Right forelimb (tissue), 1 donor: ENCODE measurements at regions not wholly inside any gene's neighbourhood (a gene's known extent, or its start where the extent isn't known, plus 50 kb on each side); places are given as distances from the start of the nearest gene placed in this dataset.

Source experiments
- DNase-seq: peaks from one replicate; pipeline ENCODE4 v3.0.0-alpha.2; 2018

DNA sequence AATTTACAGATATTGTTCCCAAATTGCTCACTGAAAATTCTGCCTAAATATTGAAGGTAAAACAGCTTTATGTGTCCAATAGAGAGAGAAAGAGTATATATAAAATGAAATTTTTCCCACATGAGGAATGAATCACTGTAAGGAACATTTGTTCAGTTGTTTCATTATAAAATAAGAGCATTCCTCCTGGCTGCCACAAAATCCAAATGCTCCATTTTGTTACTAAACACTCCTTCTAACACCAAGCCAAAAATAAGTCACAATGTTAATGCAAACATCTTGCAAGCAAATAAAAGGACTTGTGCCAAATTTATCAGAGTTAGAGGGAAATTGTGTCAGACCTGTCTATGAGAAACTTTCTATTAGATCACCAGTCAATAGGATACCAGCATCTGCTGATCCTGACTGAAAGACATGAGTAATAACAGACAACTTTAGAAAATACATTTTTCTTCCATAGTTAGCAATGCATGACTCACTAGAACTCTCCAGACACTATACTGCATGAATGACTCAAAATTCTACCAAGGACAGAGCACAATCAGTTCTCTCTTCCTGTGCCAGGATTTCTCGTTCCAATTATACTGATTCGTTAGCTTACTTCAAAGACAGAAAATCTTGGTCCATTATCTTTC lies 83.5 kb upstream of the FNDC3A start:
- no peak for DNase-seq

DNA sequence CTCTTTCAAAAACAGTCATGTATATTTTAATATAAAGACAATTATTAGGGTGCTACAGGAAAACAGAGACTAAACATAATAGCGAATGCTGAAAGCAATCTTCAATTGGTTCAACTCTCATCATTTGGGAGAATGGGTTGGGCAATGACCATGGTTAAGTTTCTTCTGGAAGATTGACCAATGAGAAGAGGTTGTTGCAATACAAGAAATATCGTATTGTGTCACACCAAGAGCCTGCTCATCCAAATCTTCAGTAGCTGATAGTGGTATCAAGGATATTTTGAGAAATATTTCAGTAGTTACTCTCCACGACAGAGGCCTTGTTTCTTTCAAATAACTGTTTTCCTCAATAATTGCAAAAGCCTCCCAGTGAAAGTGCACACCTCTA lies 83.0 kb upstream of the FNDC3A start:
- DNase-seq, result no peak

DNA sequence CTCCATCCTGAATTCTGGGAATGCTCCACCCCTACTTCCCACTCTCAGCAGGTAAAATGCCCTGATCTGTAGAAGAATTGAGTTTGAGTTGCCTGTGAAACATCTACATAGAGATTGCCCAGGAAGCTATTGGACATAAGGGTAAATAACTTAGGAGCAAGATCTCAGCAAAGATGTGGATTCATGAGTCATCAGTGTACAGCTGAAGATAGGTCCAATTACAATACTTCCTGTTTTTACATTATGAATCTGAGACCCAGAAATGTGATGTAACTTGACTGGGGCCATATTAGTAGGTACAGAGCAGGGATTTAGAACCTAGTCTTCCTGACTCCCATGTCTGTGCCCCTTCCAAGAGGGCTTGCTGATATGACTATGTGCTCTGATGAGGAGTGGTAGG lies 79.4 kb upstream of the FNDC3A start:
- no peak for DNase-seq

DNA sequence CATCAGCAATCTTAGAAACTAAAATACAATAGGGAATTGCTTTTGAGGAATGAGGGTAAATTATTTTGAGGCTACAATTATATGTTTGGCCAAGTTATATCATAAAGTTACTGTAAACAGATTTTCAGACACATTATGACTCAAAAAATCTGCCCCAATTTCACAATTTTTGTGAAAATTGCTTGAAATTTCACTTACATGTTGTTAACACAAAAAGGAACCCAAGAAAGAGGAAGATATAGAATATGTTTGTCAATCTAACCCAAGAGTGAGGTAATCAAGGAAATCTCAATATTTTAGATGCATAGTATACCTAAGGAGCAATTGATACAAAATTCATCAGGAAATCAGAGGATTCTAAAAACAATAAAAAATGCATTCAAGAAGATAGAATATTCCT lies 73.9 kb upstream of the FNDC3A start:
- DNase-seq, result no peak

DNA sequence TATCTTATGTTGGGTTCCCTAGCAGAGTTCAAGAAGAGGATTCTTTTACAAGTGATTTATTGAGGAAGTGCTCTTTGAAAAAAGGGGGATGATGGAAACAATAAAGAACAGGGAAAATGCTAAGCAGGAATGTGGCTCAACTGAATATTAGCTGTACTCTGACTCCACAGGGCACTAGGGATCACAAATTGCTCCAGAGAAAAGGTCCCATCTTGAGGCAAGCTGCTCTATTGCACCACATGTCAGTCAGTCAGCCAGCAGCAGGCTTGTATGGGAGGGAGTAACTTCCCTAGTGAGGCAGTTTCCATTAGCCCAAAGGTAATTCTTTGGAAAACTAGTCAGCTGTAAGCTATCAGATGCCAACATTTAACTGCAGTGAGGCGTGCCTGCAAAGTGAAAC lies 73.3 kb upstream of the FNDC3A start:
- DNase-seq, result no peak

DNA sequence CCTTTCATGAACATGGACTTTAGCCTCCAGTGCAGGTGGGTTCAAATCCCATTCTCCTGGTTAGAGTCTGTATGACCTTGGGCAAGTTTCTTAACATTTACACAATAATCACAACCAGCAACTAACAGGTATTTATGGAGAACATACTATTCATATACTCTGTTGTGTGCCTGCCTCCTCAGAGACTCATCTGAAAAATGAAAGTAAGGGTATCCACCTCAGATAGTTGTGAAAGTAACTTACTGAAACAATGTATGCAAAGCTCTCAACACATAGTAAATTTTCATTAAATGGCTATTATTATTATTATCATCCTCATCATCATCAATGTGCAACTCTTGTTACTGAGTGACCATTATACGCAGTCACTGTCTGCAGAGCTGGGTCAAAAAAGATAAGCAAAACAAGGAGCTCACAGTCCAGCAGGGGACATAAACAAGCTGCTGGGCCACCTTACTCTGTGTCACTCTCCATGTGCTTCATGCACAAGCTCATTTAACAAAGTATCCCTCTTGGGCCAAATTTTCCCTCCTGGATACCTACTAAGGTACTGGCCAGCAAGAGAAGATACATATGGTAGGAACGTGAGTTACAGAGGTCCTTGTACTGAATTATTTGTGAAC lies 70.9 kb upstream of the FNDC3A start:
- no peak for DNase-seq

DNA sequence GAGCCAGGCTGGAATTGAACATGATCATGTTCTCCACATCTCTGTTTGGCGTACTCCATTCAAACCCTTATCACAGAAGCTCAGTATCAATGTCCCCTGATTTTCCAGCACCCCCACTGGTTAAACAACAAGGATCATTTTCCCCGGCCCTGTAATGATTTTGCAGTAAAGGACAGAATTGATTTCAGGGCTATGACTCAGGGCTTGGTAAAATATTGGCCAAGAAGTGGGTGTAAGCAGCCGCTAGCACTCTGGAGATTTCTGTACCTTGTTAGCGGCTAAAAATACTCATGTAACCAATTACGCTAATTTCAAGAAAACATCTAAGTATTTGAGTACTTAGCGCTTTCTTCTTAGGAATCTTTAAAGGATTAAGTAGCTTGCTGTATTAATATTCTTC lies 69.5 kb upstream of the FNDC3A start:
- no peak for DNase-seq

GRCh38 chr13:48908381-48909055 lies 67.2 kb upstream of the FNDC3A start:
- no peak for DNase-seq

GRCh38 chr13:48909056-48909389 lies 66.7 kb upstream of the FNDC3A start:
- no peak for DNase-seq

DNA sequence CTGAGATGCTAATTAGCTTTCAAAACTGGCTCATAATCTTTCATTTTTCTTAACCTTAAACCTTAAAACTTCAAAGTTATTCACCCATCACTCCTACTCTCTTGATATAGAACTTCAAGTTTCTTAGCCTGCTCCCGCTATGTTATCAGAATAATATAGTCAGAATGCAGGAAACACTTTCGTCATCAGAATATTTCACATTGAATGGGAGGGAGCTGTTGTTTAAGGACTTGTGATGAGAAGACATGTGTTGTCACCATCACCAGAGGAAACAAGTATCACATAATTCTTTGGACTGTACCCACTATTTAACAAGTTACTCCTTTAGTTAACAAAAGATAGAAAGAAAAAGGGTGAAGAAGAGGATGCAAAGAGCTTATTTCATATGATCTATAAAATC lies 65.0 kb upstream of the FNDC3A start:
- no peak for DNase-seq

DNA sequence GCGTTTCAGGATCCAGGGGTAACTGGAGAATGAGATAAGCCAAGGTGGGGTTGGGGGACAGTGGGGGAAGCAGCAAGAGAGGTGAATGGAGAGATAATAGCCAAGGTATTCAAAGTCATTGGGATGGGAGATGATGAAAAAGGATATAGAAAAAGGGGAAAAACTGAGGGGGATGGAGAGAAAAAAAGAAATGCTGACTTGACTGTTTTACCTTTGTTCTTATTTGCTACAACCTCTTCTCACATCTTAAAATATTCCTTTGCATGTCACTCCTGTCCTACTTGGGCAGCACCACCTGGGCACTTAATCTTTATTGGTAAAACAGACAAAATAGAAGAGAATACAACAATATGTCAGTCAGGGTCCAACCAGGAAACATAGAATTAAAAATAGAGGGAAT lies 56.0 kb upstream of the FNDC3A start:
- DNase-seq, result no peak

DNA sequence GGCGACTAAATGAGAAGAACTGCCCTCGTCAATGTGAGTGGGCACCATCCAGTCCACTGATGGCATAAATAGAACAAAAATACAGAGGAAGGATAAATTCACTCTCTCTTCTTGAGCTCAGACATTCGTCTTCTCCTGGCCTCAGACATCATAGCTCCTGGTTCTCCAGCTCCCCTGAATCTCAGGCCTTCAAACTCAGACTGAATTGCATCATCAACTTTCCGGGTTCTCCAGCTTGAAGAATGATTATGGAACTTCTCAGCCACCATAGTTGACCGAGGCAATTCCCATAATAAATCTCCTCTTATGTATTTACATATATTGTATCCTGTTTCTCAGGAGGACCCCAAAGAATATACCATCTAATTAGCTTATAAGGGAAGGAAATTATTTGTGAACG lies 55.0 kb upstream of the FNDC3A start:
- DNase-seq, result no peak

DNA sequence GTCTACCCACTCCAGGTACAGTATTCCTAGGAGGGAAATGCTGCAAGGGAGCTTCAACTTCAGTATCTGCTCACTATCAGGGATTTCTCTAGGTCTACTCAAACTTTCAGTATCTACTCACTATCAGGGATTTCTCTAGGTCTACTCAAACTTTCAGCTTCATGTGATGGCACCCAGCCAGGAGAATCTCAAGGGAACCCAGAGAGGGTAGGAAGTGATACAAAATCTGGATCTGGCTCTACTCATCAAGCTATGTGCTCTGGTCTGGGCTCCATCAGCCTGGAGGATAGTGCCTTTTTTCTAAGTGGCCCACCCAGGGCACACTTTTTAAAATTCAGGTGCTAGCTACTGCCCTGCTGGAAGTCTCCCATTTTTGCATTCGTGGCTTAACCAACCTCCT lies 52.3 kb upstream of the FNDC3A start:
- no peak for DNase-seq

- no peak for DNase-seq
These were observed 50.7 kb upstream of the FNDC3A start for GRCh38 chr13:48925001-48925400.
